Fibroblast of mammary gland (primary cell): ENCODE measurements at regions not wholly inside any gene's neighbourhood (a gene's known extent, or its start where the extent isn't known, plus 50 kb on each side); places are given as distances from the start of the nearest gene placed in this dataset.

Source experiments
- DNase-seq: peaks from one replicate; pipeline ENCODE4 v3.0.0-alpha.2; 2010; ENCODE audit warnings: low read depth
- H3K4me3 ChIP-seq: 2 replicates; pipeline ENCODE4 v1.5.1; 2011; ENCODE audit warnings: low read depth, mild to moderate bottlenecking, low read length, moderate library complexity; ENCODE audit not compliant: control insufficient read depth
- CTCF ChIP-seq: conservative IDR thresholded peaks from 2 replicates; pipeline ENCODE4 v1.5.1; 2011; ENCODE audit warnings: low read depth, low read length, inconsistent platforms; ENCODE audit not compliant: control insufficient read depth, insufficient read depth

DNA sequence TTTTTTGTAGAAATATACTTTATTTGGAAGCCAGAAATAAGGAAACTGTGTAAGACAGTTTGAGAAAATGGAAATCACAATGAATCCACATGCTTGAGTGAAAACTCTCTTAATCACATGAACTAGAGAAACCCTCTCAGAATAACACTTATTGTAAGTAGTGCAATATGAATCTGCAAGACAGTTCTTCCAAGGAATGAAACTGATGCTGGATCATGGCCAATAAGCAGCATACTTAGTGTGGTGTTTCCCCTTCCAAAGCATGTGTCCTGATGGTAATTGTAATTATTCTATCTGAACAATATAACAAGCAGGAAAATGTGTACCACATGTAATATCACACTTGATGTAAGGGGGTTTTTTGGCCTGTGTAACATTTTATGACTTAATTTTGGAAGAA, 1870.5 kb upstream of the TENM3 start:
- no peak for TF ChIP-seq CTCF
- no peak for DNase-seq
- H3K4me3 ChIP-seq = no peak overlapping the region

DNA sequence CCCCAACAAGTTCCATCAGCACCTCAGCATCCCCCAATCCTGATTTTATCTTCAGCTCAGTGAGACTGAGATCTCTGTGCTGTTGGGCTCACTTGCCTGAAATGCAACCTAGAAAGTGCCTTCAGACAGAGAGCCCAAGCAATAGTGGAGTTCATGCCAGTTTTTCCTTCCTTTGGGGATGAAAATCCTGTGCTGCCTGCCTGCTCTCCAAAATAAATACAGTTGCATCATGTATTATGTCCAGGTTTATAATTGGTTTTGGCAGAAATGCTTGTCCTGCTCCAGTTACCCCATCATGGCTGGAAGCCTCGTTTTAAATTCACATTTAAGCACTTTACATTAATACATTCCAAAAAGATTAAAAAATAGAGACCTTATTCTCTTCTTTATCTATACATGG, 1865.5 kb upstream of the TENM3 start:
- TF ChIP-seq CTCF = no peak
- no peak overlapping the region for H3K4me3 ChIP-seq
- DNase-seq = peak; percentile 17

- no peak for TF ChIP-seq CTCF
- H3K4me3 ChIP-seq = no peak overlapping the region
- DNase-seq = peak; percentile 81
These were observed 1862.5 kb upstream of the TENM3 start for GRCh38 chr4:180380733-180381132.

GRCh38 chr4:180391613-180392012, 1851.6 kb upstream of the TENM3 start:
- no peak for TF ChIP-seq CTCF
- DNase-seq = no peak
- H3K4me3 ChIP-seq = no peak overlapping the region

DNA sequence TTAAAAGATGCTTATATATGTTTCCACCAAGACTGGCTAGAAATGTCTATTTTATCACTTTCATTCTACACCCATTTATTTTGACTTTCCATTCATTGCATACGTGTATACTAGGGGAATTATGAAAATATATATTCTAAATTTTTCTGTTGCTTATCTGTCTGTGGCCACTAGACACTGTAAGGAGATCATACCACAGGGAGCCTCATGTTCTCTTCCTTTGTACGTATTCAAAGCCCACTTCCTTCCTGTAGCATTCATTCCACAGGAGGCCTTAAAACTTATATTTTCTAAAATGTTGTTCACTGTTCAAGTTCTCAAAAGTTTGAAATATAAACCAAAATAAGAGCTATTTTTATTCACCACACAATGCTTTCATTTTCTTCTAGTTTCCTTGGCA, 1848.9 kb upstream of the TENM3 start:
- no peak overlapping the region for H3K4me3 ChIP-seq
- TF ChIP-seq CTCF = no peak
- DNase-seq = no peak

GRCh38 chr4:180394730-180395129, 1848.5 kb upstream of the TENM3 start:
- no peak for TF ChIP-seq CTCF
- no peak for DNase-seq
- H3K4me3 ChIP-seq = no peak overlapping the region

- TF ChIP-seq CTCF = no peak
- H3K4me3 ChIP-seq = no peak overlapping the region
- peak; percentile 19 for DNase-seq
These were observed 1844.6 kb upstream of the TENM3 start for GRCh38 chr4:180398564-180398963.
